LNCaP clone FGC (cell line): ENCODE measurements at regions not wholly inside any gene's neighbourhood (a gene's known extent, or its start where the extent isn't known, plus 50 kb on each side); places are given as distances from the start of the nearest gene placed in this dataset.

Source experiments
- DNase-seq: peaks from one replicate; pipeline ENCODE4 v3.0.0-alpha.2; 2011; ENCODE audit warnings: low read depth
- H3K4me3 ChIP-seq: 2 replicates; pipeline ENCODE4 v1.5.1; 2011; ENCODE audit warnings: mild to moderate bottlenecking, low read depth, low read length, control low read depth
- CTCF ChIP-seq: IDR thresholded peaks from 2 replicates; pipeline ENCODE4 v1.5.1; 2012; ENCODE audit warnings: mild to moderate bottlenecking; ENCODE audit not compliant: control insufficient read depth, insufficient read depth; ENCODE audit errors: extremely low read depth

DNA sequence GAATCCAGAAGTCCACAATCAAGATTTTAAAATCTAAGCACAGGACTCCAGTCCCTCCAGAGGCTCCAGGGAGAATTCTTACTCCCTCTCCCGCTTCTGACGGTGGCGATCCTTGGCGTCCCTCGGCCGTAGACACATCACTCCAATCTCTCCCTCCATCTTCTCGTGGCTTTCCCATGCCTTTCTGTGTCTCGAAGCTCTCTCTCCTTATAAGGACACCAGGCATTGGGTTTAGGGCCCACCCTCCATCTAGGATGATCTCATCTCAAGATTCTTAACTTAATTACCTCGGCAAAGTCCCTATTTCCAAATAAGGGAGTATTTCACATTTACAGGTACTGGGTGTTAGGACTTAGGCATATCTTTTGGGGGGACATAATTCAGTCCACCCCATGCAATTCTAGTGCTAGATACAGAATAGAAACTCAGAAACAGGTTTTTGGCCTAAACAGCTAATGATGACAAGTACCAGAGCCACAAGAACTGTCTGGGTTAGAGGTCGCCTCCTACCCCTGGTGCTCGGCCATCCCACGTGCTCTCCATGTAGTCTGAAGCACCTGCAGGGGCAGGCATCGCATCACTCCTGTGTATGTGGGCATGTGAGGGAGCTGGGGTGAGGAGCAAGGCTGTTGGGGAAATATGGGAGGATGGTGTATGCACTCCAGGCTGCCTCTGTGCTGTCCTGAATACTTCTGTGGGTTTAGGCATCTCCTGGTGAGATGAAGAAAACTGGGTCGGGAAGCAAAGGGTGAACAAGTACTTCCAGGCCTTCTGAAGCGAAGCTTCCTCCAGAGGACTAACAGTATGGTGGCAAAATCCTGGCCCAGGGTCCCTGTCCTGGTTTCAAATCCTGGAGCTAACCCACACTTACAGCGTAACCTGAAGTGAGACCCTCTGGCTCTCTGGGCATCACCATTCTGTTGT is 298.3 kb upstream of the ZMIZ1 start:
- DNase-seq: no peak
- H3K4me3 ChIP-seq: no peak overlapping the region
- TF ChIP-seq CTCF: no peak

GRCh38 chr10:78771260-78771659 is 297.5 kb upstream of the ZMIZ1 start:
- no peak for DNase-seq
- no peak overlapping the region for H3K4me3 ChIP-seq
- no peak for TF ChIP-seq CTCF

- TF ChIP-seq CTCF: no peak
- no peak overlapping the region for H3K4me3 ChIP-seq
- no peak for DNase-seq
Observed at GRCh38 chr10:78771808-78772455, 296.8 kb upstream of the ZMIZ1 start.

DNA sequence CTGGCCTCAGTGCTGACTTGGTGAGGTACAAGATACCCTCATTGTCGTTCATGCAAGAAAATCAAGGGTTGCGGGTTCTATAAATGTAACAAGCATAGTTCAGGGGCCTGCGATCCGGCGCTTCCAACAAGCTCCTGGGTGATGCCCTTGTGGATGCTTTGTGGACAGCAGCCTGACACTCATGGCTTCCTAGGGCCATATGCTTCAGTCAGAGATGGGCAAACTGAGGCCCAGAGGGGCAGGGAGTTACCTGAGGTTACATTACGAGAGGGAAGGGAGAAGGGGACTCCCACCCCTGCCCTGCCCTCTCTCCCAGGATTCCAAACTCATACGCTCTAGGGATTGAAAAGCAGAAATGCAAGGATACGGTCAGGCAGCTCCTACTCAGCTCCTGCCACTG is 296.3 kb upstream of the ZMIZ1 start:
- no peak for TF ChIP-seq CTCF
- no peak for DNase-seq
- H3K4me3 ChIP-seq: no peak overlapping the region

DNA sequence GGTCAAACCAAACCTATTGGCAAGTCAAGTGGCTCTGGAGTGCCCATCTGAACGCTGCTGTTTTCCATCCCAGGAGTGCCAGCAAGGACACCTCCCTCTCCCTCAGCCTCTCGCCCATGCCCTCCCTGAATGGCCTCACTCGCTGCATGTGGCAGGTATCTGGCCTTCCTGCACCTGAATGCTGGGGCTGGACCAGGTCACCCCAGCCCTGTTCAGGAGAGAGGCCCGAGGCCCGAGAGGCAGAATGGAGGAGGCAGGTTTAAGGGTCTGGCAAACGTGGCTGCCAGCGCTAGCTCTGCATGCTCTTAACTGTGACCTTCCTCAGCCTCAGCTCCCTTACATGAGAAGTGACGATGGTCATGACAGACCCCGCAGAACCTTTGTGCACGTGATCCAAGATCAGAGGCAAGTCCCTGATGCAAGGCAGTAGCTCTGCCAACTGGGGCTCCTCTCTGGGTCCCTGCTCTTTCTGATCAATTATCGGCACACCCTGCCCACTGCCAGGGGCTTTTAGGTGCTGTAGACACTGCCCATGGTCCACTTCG is 295.7 kb upstream of the ZMIZ1 start:
- no peak overlapping the region for H3K4me3 ChIP-seq
- DNase-seq: no peak
- no peak for TF ChIP-seq CTCF

DNA sequence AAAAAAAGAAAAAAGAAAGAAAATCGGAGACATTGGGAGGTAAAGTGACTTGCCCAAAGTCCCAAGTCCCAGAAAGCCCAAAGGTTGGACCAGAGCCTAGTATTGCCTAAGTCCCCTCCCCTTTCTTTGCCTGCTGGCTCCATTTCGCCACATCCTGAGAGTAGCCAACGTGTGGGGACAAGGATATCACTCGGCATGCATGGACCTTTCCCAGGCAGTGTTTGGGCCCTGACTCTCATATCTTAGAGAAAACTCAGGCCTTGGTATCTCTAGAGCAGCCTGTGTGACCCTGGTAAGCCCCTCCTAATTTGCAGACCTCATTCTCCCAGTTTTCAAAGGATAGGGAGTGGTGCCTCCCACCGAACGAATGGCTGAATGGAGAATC is 294.2 kb upstream of the ZMIZ1 start:
- DNase-seq: no peak
- TF ChIP-seq CTCF: no peak
- no peak overlapping the region for H3K4me3 ChIP-seq
